Stimulated activated CD4-positive, alpha-beta T cell treated with anti-CD3 and anti-CD28 coated beads, Interleukin-2, amount 100 ng/mL, for 24 hours (primary cell): ENCODE measurements at regions not wholly inside any gene's neighbourhood (a gene's known extent, or its start where the extent isn't known, plus 50 kb on each side); places are given as distances from the start of the nearest gene placed in this dataset.
A peak's percentile ranks its signal among the peaks of the same experiment; 100 is the strongest.

ENCODE experiments used
- DNase-seq, 2 donors: peaks; one replicate each; pipeline ENCODE4 v3.0.0-alpha.2; 2020

- DNase-seq: peak in 1 of 2 donors; percentile 4
Observed at GRCh38 chr5:133853646-133854365, 114.6 kb downstream of the C5orf15 start.

GRCh38 chr5:133851521-133851920, 116.9 kb downstream of the C5orf15 start:
- DNase-seq: peak in 1 of 2 donors; percentile 7

GRCh38 chr5:133850811-133851210, 117.6 kb downstream of the C5orf15 start:
- DNase-seq: peak in 1 of 2 donors; percentile 1

- no peak for DNase-seq
Observed at GRCh38 chr5:133849116-133849515, 119.3 kb downstream of the C5orf15 start.

GRCh38 chr5:133848341-133848811, 120.0 kb downstream of the C5orf15 start:
- no peak for DNase-seq

- DNase-seq: no peak
Observed at GRCh38 chr5:133847886-133848285, 120.5 kb downstream of the C5orf15 start.

- DNase-seq: no peak
Observed at GRCh38 chr5:133847301-133847700, 121.1 kb downstream of the C5orf15 start.

- no peak for DNase-seq
Observed at GRCh38 chr5:133846478-133847226, 121.8 kb downstream of the C5orf15 start.

GRCh38 chr5:133845271-133845670, 123.2 kb downstream of the C5orf15 start:
- DNase-seq: no peak

GRCh38 chr5:133844836-133845235, 123.6 kb downstream of the C5orf15 start:
- DNase-seq: no peak

- no peak for DNase-seq
Observed at GRCh38 chr5:133843911-133844310, 124.5 kb downstream of the C5orf15 start.

- DNase-seq: no peak
Observed at GRCh38 chr5:133842846-133843611, 125.4 kb downstream of the C5orf15 start.

- no peak for DNase-seq
Observed at GRCh38 chr5:133841831-133842750, 126.3 kb downstream of the C5orf15 start.

- DNase-seq: no peak
Observed at GRCh38 chr5:133840168-133840567, 128.3 kb downstream of the C5orf15 start.

- DNase-seq: no peak
Observed at GRCh38 chr5:133839721-133840120, 128.7 kb downstream of the C5orf15 start.

- no peak for DNase-seq
Observed at GRCh38 chr5:133839090-133839489, 129.3 kb downstream of the C5orf15 start.

- no peak for DNase-seq
Observed at GRCh38 chr5:133838286-133838685, 130.1 kb downstream of the C5orf15 start.

GRCh38 chr5:133831491-133832224, 136.8 kb downstream of the C5orf15 start:
- no peak for DNase-seq

- no peak for DNase-seq
Observed at GRCh38 chr5:133830911-133831310, 137.5 kb downstream of the C5orf15 start.

GRCh38 chr5:133830281-133830680, 138.1 kb downstream of the C5orf15 start:
- no peak for DNase-seq

GRCh38 chr5:133829786-133830185, 138.6 kb downstream of the C5orf15 start:
- DNase-seq: no peak

GRCh38 chr5:133828722-133829121, 139.7 kb downstream of the C5orf15 start:
- no peak for DNase-seq
